GM23338 (cell line): ENCODE measurements at regions not wholly inside any gene's neighbourhood (a gene's known extent, or its start where the extent isn't known, plus 50 kb on each side); places are given as distances from the start of the nearest gene placed in this dataset.

Source experiments
- ATAC-seq: fragments of 200-7000 bp; cut with Tn5 transposase; 3 replicates; pipeline ENCODE4 v1.9.1; 2020
- DNase-seq: peaks from one replicate; pipeline ENCODE4 v3.0.0-alpha.2; 2015; ENCODE audit warnings: low spot score
- H2AFZ ChIP-seq: fragments of 200-600 bp; sonication (generic); 2 replicates; pipeline ENCODE4 v1.8.0; 2016; ENCODE audit warnings: antibody characterized with exemption, mild to moderate bottlenecking, moderate library complexity
- H3F3A ChIP-seq: fragments of 200-600 bp; sonication (generic); replicated peaks from 2 replicates; pipeline ENCODE4 v1.8.0; 2017; ENCODE audit warnings: antibody characterized with exemption, mixed run types, low read depth
- H3K27ac ChIP-seq: fragments of 200-600 bp; sonication (generic); 2 replicates; pipeline ENCODE4 v1.6.1; 2016; ENCODE audit warnings: low read depth
- H3K27me3 ChIP-seq: fragments of 200-600 bp; sonication (generic); 2 replicates; pipeline ENCODE4 v1.8.0; 2016; ENCODE audit warnings: mild to moderate bottlenecking, mixed run types, moderate library complexity; ENCODE audit not compliant: insufficient read depth
- H3K36me3 ChIP-seq: fragments of 200-600 bp; sonication (generic); 2 replicates; pipeline ENCODE4 v1.8.0; 2016; ENCODE audit warnings: mild to moderate bottlenecking; ENCODE audit not compliant: insufficient read depth
- H3K4me1 ChIP-seq: fragments of 200-600 bp; sonication (generic); 2 replicates; pipeline ENCODE4 v1.8.0; 2016; ENCODE audit warnings: mild to moderate bottlenecking, moderate library complexity; ENCODE audit not compliant: insufficient read depth
- H3K4me2 ChIP-seq: fragments of 200-600 bp; sonication (generic); 2 replicates; pipeline ENCODE4 v1.7.1; 2017; ENCODE audit warnings: mixed run types
- H3K4me3 ChIP-seq: fragments of 200-600 bp; sonication (generic); 2 replicates; pipeline ENCODE4 v1.6.1; 2016; ENCODE audit warnings: mixed run types
- H3K79me2 ChIP-seq: fragments of 200-600 bp; sonication (generic); replicated peaks from 2 replicates; pipeline ENCODE4 v1.8.0; 2017; ENCODE audit warnings: mild to moderate bottlenecking; ENCODE audit not compliant: insufficient read depth
- H3K9me2 ChIP-seq: fragments of 200-600 bp; sonication (generic); 2 replicates; pipeline ENCODE4 v1.8.0; 2017; ENCODE audit not compliant: insufficient read depth
- H4K20me1 ChIP-seq: fragments of 200-600 bp; sonication (generic); replicated peaks from 2 replicates; pipeline ENCODE4 v1.8.0; 2017; ENCODE audit warnings: mild to moderate bottlenecking; ENCODE audit not compliant: insufficient read depth
- H3K27ac Mint-ChIP-seq: 2 replicates; pipeline ENCODE4 v1.8.0; 2020; ENCODE audit warnings: inconsistent platforms, mild to moderate bottlenecking, moderate library complexity, mixed read lengths
- H3K27me3 Mint-ChIP-seq: 3 replicates; pipeline ENCODE4 v1.8.0; 2022; ENCODE audit warnings: low read depth, mild to moderate bottlenecking, moderate library complexity, mixed read lengths, inconsistent platforms; ENCODE audit not compliant: insufficient read depth, poor library complexity
- H3K36me3 Mint-ChIP-seq: 3 replicates; pipeline ENCODE4 v1.8.0; 2021; ENCODE audit warnings: low read depth, mild to moderate bottlenecking, inconsistent platforms, moderate library complexity, mixed read lengths
- H3K4me1 Mint-ChIP-seq: 3 replicates; pipeline ENCODE4 v1.8.0; 2020; ENCODE audit warnings: mild to moderate bottlenecking, inconsistent platforms, mixed read lengths
- H3K4me3 Mint-ChIP-seq: 3 replicates; pipeline ENCODE4 v1.8.0; 2021; ENCODE audit warnings: moderate library complexity, mild to moderate bottlenecking, inconsistent platforms, mixed read lengths
- H3K9me3 Mint-ChIP-seq: 3 replicates; pipeline ENCODE4 v1.8.0; 2020; ENCODE audit warnings: moderate library complexity, mild to moderate bottlenecking, inconsistent platforms, mixed read lengths
- CREB1 ChIP-seq: fragments of 250-450 bp; sonication (Bioruptor Pico); IDR thresholded peaks from 2 replicates; pipeline ENCODE4 v1.5.0; 2020; ENCODE audit warnings: low read depth, mild to moderate bottlenecking, moderate library complexity
- CTCF ChIP-seq, 2 experiments: fragments of 200-600 bp in 1 of 2; sonication (generic) in 1 of 2; conservative IDR thresholded peaks; 2 replicates each; pipeline versions ENCODE4 v1.5.1 to v1.6.1; 2016 to 2017; ENCODE audit warnings: antibody characterized with exemption in 2 of 2, low read depth in 2 of 2, mild to moderate bottlenecking in 2 of 2, moderate library complexity in 1 of 2
- EZH2 ChIP-seq: fragments of 200-600 bp; sonication (generic); IDR thresholded peaks from one replicate; pipeline ENCODE4 v1.8.0; 2017; ENCODE audit warnings: antibody characterized with exemption, mild to moderate bottlenecking, low read depth; ENCODE audit not compliant: unreplicated experiment
- EZH2phosphoT487 ChIP-seq: fragments of 200-600 bp; sonication (generic); IDR thresholded peaks from one replicate; pipeline ENCODE4 v1.8.1; 2018; ENCODE audit warnings: antibody characterized with exemption; ENCODE audit not compliant: unreplicated experiment
- JUNB ChIP-seq: IDR thresholded peaks from one replicate; pipeline ENCODE4 v1.6.1; 2016; ENCODE audit warnings: antibody characterized with exemption; ENCODE audit not compliant: unreplicated experiment
- NANOG ChIP-seq: IDR thresholded peaks from 2 replicates; pipeline ENCODE4 v1.6.1; 2016; ENCODE audit warnings: antibody characterized with exemption, borderline replicate concordance
- POLR2AphosphoS5 ChIP-seq: IDR thresholded peaks from 2 replicates; pipeline ENCODE4 v1.6.1; 2016; ENCODE audit warnings: antibody characterized with exemption, low read depth
- REST ChIP-seq: IDR thresholded peaks from one replicate; pipeline ENCODE4 v1.6.1; 2018; ENCODE audit warnings: antibody characterized with exemption; ENCODE audit not compliant: unreplicated experiment
- STAT1 ChIP-seq: IDR thresholded peaks from one replicate; pipeline ENCODE4 v1.6.1; 2016; ENCODE audit warnings: antibody characterized with exemption; ENCODE audit not compliant: unreplicated experiment
- ZNF114 ChIP-seq: fragments of 250-450 bp; sonication (Bioruptor Pico); IDR thresholded peaks from 2 replicates; pipeline ENCODE4 v1.5.0; 2020; ENCODE audit warnings: mild to moderate bottlenecking, moderate library complexity
- ZNF331 ChIP-seq: fragments of 250-450 bp; sonication (Bioruptor Pico); IDR thresholded peaks from 2 replicates; pipeline ENCODE4 v1.5.0; 2020; ENCODE audit warnings: low read depth, mild to moderate bottlenecking, moderate library complexity
- TF ChIP-seq, protein P1 (sequence below): fragments of 250-450 bp; sonication (Bioruptor Pico); IDR thresholded peaks from 2 replicates; pipeline ENCODE4 v1.5.0; 2020; ENCODE audit warnings: mild to moderate bottlenecking, moderate library complexity
- TF ChIP-seq, protein P2 (sequence below): IDR thresholded peaks from 2 replicates; pipeline ENCODE4 v1.6.1; 2016; ENCODE audit warnings: antibody characterized with exemption

DNA sequence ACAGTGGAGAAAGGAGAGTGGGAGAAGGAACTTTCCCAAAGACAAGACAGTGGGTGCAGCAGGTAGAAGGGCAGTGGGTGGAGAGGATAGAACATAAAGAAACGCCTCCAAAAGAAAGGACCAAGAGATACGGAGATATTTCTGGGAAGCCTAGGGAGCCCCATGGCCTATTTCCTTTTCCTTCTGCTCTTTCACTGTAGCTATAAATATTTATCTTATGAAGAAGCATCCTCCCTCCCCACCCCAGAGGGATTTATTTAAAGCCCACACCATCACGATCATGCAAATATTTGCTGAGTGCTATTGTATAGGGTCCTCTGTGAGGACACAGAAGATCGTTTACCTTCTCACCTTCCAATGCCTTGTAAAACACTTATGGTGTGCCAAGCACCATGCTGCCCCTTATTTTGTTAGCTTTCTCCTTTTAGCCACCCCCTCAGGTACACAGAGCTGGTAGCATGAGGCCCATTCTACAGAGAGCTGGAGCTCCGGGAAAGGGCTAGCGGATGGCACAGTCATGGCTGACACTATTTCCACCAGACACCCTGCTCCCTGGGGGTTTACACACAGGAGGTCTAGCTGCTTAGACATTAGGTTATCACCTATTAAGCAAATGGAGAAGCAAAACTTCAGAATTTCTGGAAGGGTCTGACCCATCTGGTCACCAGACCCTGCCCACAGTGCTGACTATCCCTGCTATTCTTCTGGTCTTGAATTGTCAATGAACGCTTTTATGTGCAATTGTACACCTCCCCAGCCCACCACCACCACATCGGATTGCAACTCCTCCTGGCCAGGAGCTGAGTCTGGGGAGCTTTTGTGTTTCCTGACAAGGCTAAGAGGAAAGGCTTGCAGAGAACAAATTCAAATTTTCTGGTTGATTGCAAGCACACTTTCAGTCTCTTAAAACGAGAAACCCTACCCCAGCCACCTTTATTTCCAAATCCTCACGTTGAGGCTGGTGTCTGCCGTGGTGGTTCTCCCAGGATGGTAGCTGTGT lies 91.8 kb upstream of the KLF7 start:
- Histone ChIP-seq H3K4me3 (no peak overlapping the region), H3K36me3 (no peaks in the 10 kb centered on the region), H2AFZ (peak overlapping the region; percentile 76; the same call in 1 of the 2 replicates), H3K79me2 (no peaks in the 10 kb centered on the region), H3F3A (no peaks in the 10 kb centered on the region), H3K9me2 (peaks cover 3% of the 10 kb centered on the region; the same call in 1 of the 2 replicates), H3K4me2 (no peak overlapping the region), H3K4me1 (peaks cover 17% of the 10 kb centered on the region), H3K27ac (no peak overlapping the region), H4K20me1 (no peaks in the 10 kb centered on the region), H3K27me3 (no peaks in the 10 kb centered on the region)
- ATAC-seq (no peak), DNase-seq (no peak)
- no peak overlapping the region for H3K27ac Mint-ChIP-seq
- H3K27me3 Mint-ChIP-seq = peaks cover 2% of the 10 kb centered on the region
- no peak for TF ChIP-seq NANOG
- TF ChIP-seq CTCF (conservative IDR thresholded peaks at IDR 0.05; ENCODE audit: low read depth in 2 of 2) = no peak
- TF ChIP-seq ZNF331 = no peak
- no peak for TF ChIP-seq ZNF114 (CRISPR knock-in tag)
- no peak for TF ChIP-seq STAT1
- no peak for TF ChIP-seq POLR2AphosphoS5
- TF ChIP-seq, protein P1, sequence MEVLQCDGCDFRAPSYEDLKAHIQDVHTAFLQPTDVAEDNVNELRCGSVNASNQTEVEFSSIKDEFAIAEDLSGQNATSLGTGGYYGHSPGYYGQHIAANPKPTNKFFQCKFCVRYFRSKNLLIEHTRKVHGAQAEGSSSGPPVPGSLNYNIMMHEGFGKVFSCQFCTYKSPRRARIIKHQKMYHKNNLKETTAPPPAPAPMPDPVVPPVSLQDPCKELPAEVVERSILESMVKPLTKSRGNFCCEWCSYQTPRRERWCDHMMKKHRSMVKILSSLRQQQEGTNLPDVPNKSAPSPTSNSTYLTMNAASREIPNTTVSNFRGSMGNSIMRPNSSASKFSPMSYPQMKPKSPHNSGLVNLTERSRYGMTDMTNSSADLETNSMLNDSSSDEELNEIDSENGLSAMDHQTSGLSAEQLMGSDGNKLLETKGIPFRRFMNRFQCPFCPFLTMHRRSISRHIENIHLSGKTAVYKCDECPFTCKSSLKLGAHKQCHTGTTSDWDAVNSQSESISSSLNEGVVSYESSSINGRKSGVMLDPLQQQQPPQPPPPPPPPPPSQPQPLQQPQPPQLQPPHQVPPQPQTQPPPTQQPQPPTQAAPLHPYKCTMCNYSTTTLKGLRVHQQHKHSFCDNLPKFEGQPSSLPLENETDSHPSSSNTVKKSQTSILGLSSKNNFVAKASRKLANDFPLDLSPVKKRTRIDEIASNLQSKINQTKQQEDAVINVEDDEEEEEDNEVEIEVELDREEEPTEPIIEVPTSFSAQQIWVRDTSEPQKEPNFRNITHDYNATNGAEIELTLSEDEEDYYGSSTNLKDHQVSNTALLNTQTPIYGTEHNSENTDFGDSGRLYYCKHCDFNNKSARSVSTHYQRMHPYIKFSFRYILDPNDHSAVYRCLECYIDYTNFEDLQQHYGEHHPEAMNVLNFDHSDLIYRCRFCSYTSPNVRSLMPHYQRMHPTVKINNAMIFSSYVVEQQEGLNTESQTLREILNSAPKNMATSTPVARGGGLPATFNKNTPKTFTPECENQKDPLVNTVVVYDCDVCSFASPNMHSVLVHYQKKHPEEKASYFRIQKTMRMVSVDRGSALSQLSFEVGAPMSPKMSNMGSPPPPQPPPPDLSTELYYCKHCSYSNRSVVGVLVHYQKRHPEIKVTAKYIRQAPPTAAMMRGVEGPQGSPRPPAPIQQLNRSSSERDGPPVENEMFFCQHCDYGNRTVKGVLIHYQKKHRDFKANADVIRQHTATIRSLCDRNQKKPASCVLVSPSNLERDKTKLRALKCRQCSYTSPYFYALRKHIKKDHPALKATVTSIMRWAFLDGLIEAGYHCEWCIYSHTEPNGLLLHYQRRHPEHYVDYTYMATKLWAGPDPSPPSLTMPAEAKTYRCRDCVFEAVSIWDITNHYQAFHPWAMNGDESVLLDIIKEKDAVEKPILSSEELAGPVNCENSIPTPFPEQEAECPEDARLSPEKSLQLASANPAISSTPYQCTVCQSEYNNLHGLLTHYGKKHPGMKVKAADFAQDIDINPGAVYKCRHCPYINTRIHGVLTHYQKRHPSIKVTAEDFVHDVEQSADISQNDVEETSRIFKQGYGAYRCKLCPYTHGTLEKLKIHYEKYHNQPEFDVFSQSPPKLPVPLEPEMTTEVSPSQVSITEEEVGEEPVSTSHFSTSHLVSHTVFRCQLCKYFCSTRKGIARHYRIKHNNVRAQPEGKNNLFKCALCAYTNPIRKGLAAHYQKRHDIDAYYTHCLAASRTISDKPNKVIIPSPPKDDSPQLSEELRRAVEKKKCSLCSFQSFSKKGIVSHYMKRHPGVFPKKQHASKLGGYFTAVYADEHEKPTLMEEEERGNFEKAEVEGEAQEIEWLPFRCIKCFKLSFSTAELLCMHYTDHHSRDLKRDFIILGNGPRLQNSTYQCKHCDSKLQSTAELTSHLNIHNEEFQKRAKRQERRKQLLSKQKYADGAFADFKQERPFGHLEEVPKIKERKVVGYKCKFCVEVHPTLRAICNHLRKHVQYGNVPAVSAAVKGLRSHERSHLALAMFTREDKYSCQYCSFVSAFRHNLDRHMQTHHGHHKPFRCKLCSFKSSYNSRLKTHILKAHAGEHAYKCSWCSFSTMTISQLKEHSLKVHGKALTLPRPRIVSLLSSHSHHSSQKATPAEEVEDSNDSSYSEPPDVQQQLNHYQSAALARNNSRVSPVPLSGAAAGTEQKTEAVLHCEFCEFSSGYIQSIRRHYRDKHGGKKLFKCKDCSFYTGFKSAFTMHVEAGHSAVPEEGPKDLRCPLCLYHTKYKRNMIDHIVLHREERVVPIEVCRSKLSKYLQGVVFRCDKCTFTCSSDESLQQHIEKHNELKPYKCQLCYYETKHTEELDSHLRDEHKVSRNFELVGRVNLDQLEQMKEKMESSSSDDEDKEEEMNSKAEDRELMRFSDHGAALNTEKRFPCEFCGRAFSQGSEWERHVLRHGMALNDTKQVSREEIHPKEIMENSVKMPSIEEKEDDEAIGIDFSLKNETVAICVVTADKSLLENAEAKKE (CRISPR knock-in tag) = no peak
- TF ChIP-seq REST = no peak
- TF ChIP-seq CREB1 (CRISPR knock-in tag) = no peak
- TF ChIP-seq EZH2phosphoT487 = no peak
- no peak for TF ChIP-seq JUNB
- TF ChIP-seq EZH2 = no peak
- TF ChIP-seq, protein P2, sequence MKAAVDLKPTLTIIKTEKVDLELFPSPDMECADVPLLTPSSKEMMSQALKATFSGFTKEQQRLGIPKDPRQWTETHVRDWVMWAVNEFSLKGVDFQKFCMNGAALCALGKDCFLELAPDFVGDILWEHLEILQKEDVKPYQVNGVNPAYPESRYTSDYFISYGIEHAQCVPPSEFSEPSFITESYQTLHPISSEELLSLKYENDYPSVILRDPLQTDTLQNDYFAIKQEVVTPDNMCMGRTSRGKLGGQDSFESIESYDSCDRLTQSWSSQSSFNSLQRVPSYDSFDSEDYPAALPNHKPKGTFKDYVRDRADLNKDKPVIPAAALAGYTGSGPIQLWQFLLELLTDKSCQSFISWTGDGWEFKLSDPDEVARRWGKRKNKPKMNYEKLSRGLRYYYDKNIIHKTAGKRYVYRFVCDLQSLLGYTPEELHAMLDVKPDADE = no peak
- H3K4me1 Mint-ChIP-seq = peaks cover 32% of the 10 kb centered on the region
- H3K36me3 Mint-ChIP-seq = no peaks in the 10 kb centered on the region
- no peaks in the 10 kb centered on the region for H3K9me3 Mint-ChIP-seq
- no peak overlapping the region for H3K4me3 Mint-ChIP-seq
